Neural progenitor cell (in vitro differentiated cells): ENCODE measurements at regions not wholly inside any gene's neighbourhood (a gene's known extent, or its start where the extent isn't known, plus 50 kb on each side); places are given as distances from the start of the nearest gene placed in this dataset.
"Not testable (repeated sequence)": the region's sequence is repeated elsewhere in the genome, so short reads cannot be mapped to it uniquely, and the experiment has no call there.

Source experiments
- DNase-seq: peaks from one replicate; pipeline ENCODE4 v3.0.0-alpha.2; 2016; ENCODE audit warnings: low spot score
- H2AFZ ChIP-seq: fragments of 200-600 bp; sonication (generic); replicated peaks from 2 replicates; pipeline ENCODE4 v1.6.1; 2016; ENCODE audit warnings: antibody characterized with exemption
- H3F3A ChIP-seq: fragments of 200-600 bp; sonication (generic); 2 replicates; pipeline ENCODE4 v1.6.1; 2016; ENCODE audit warnings: antibody characterized with exemption, low read depth
- H3K27ac ChIP-seq: fragments of 200-600 bp; sonication (generic); 2 replicates; pipeline ENCODE4 v1.5.1; 2016; ENCODE audit warnings: mild to moderate bottlenecking
- H3K27me3 ChIP-seq: fragments of 200-600 bp; sonication (generic); 2 replicates; pipeline ENCODE4 v1.6.1; 2016; ENCODE audit warnings: mild to moderate bottlenecking, moderate library complexity
- H3K36me3 ChIP-seq: fragments of 200-600 bp; sonication (generic); 2 replicates; pipeline ENCODE4 v1.5.1; 2016
- H3K4me1 ChIP-seq: fragments of 200-600 bp; sonication (generic); 2 replicates; pipeline ENCODE4 v1.6.1; 2016; ENCODE audit warnings: mixed run types
- H3K4me2 ChIP-seq: fragments of 200-600 bp; sonication (generic); 2 replicates; pipeline ENCODE4 v1.6.1; 2016
- H3K4me3 ChIP-seq: fragments of 200-600 bp; sonication (generic); 2 replicates; pipeline ENCODE4 v1.5.1; 2016
- H3K79me2 ChIP-seq: fragments of 200-600 bp; sonication (generic); 2 replicates; pipeline ENCODE4 v1.6.1; 2016; ENCODE audit warnings: low read depth
- H3K9ac ChIP-seq: fragments of 200-600 bp; sonication (generic); 2 replicates; pipeline ENCODE4 v1.6.1; 2016
- H3K9me3 ChIP-seq: fragments of 200-600 bp; sonication (generic); 2 replicates; pipeline ENCODE4 v1.5.1; 2016; ENCODE audit warnings: low read depth
- H4K20me1 ChIP-seq: fragments of 200-600 bp; sonication (generic); 2 replicates; pipeline ENCODE4 v1.6.1; 2016; ENCODE audit warnings: low read depth
- H3K27ac Mint-ChIP-seq: 3 replicates; pipeline ENCODE4 v1.8.0; 2021; ENCODE audit warnings: mixed read lengths
- H3K27me3 Mint-ChIP-seq: 2 replicates; pipeline ENCODE4 v1.8.0; 2022; ENCODE audit warnings: low read depth, mild to moderate bottlenecking, inconsistent platforms, moderate library complexity, mixed read lengths; ENCODE audit not compliant: insufficient read depth
- H3K36me3 Mint-ChIP-seq: 3 replicates; pipeline ENCODE4 v1.8.0; 2021; ENCODE audit warnings: mixed read lengths
- H3K4me1 Mint-ChIP-seq: 3 replicates; pipeline ENCODE4 v1.8.0; 2021; ENCODE audit warnings: mixed read lengths
- H3K4me3 Mint-ChIP-seq: 3 replicates; pipeline ENCODE4 v1.8.0; 2021; ENCODE audit warnings: mild to moderate bottlenecking, moderate library complexity, mixed read lengths
- H3K9me3 Mint-ChIP-seq: 3 replicates; pipeline ENCODE4 v1.8.0; 2020; ENCODE audit warnings: mixed read lengths
- CTCF ChIP-seq: fragments of 200-600 bp; sonication (generic); IDR thresholded peaks from 2 replicates; pipeline ENCODE4 v1.5.1; 2017; ENCODE audit warnings: antibody characterized with exemption, mild to moderate bottlenecking
- EZH2 ChIP-seq: fragments of 200-600 bp; sonication (generic); IDR thresholded peaks from 2 replicates; pipeline ENCODE4 v1.6.1; 2017; ENCODE audit warnings: antibody characterized with exemption, mild to moderate bottlenecking, moderate library complexity
- EZH2phosphoT487 ChIP-seq: fragments of 200-600 bp; sonication (generic); IDR thresholded peaks from 2 replicates; pipeline ENCODE4 v1.6.1; 2017; ENCODE audit warnings: antibody characterized with exemption

DNA sequence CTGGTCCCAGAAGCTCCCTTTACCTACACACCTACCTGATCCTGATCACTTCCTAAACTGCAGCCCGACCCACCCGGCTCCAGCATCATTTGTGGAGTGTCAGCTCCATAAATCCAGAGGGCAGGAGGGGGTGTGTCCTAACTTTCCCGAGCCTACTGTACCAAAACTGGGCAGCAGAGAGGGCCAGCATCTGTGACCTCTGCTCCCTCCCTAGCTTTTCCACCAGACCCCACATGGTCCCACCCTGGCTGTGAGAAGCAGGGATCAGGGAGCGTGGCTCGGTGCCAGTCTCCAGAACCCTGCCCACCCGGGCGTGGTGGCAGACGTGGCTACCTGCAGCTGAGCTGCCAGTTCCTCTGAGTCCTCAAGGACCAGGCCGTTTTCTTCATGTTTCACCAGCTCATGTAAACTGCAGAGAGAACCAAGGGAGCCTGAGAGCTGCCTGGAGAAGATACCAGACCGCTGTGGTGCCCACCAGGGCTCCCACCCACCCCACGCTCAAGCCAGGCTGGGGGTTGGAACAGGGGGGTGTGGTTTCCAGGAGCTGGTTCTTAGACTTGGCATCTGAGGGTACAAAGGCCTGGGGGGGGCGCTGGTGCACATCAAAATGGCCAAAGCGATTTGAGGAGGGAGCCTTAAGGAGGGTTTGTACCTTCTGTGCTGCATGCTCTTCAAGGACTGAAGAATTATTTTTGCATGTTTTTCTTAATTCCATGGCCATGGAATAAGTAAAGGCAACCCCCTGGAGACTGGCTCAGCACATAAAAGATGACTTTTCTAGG lies 76.7 kb upstream of the DRD5 start:
- TF ChIP-seq EZH2phosphoT487 (no peak), CTCF (peak; percentile 14)
- Histone ChIP-seq H3K27ac (no peak overlapping the region), H3F3A (no peaks in the 10 kb centered on the region), H4K20me1 (no peaks in the 10 kb centered on the region), H3K9me3 (no peaks in the 10 kb centered on the region), H3K4me2 (no peak overlapping the region), H2AFZ (no peak overlapping the region), H3K36me3 (no peaks in the 10 kb centered on the region), H3K27me3 (no peaks in the 10 kb centered on the region), H3K4me1 (no peaks in the 10 kb centered on the region), H3K4me3 (no peak overlapping the region), H3K9ac (no peak overlapping the region), H3K79me2 (no peaks in the 10 kb centered on the region)
- peaks cover 7% of the 10 kb centered on the region for H3K9me3 Mint-ChIP-seq
- H3K4me3 Mint-ChIP-seq: no peak overlapping the region
- DNase-seq: no peak
- H3K4me1 Mint-ChIP-seq: peaks cover 5% of the 10 kb centered on the region
- peaks cover 4% of the 10 kb centered on the region for H3K27me3 Mint-ChIP-seq
- H3K27ac Mint-ChIP-seq: no peak overlapping the region
- no peaks in the 10 kb centered on the region for H3K36me3 Mint-ChIP-seq

DNA sequence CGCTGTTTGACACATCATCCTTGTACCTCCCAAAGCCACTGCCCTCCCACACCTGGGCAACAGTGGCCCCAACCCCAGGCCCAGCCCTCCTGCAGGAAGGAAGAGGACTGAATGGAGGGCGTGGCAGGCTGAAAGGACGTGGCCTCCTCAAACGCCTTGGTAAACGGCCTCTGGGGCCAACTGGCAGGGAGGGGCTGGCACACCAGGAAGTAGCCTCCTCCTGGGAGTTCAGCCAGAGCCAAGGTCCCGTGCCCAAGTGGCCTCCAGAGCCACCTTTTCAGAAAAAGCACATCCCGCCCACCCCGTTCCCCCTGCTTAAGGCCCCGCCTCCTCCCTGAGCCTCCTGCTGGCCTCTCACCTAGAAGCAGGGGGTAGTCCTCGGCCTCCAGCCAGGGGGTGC lies 74.2 kb upstream of the DRD5 start:
- not testable (repeated sequence) for H3K36me3 Mint-ChIP-seq, H3K4me1 ChIP-seq, H3K4me1 Mint-ChIP-seq, H3K9me3 ChIP-seq, H3K27me3 Mint-ChIP-seq, H3K79me2 ChIP-seq, H3K9ac ChIP-seq, H3K27ac ChIP-seq, H3K4me2 ChIP-seq, H3K4me3 ChIP-seq, H3K36me3 ChIP-seq, H3F3A ChIP-seq, H3K27ac Mint-ChIP-seq, H3K4me3 Mint-ChIP-seq, H3K9me3 Mint-ChIP-seq, H2AFZ ChIP-seq, DNase-seq, H4K20me1 ChIP-seq, H3K27me3 ChIP-seq

- H3K4me3 Mint-ChIP-seq, H3K4me1 Mint-ChIP-seq, H3K9ac ChIP-seq, H3K27me3 Mint-ChIP-seq, H3F3A ChIP-seq, H3K9me3 ChIP-seq, H3K4me3 ChIP-seq, H3K27ac ChIP-seq, H2AFZ ChIP-seq, H3K27ac Mint-ChIP-seq, H3K4me1 ChIP-seq, H3K27me3 ChIP-seq, H3K9me3 Mint-ChIP-seq, H3K4me2 ChIP-seq, DNase-seq, H3K36me3 Mint-ChIP-seq, H4K20me1 ChIP-seq, H3K79me2 ChIP-seq, H3K36me3 ChIP-seq: not testable (repeated sequence)
Measured at GRCh38 chr4:9707936-9708335, 73.5 kb upstream of the DRD5 start.

DNA sequence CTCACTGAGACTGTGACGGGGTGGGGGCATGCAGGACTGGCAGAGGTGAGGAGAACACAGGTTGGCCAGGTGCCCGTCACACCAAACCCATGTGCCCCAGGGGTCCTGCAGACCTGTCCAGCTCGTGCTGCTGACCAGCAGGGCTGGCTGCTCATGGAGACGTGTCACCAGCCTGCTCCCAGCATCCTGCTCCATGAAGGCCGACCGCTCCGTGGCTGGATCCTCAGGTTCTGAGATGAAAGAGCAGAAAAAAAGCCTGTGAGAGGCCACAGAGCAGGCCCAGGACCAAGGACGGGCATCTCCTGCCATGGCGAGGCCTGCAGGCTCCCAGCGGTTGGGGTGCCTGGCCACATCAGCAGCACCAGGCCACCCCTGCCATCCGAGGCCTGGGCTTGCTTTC lies 71.7 kb upstream of the DRD5 start:
- Histone ChIP-seq H3K4me2 (no peak overlapping the region), H3F3A (no peaks in the 10 kb centered on the region), H3K27me3 (no peaks in the 10 kb centered on the region), H3K79me2 (no peaks in the 10 kb centered on the region), H3K4me3 (no peak overlapping the region), H3K4me1 (no peaks in the 10 kb centered on the region), H3K9me3 (no peaks in the 10 kb centered on the region), H3K9ac (no peak overlapping the region), H3K36me3 (no peaks in the 10 kb centered on the region), H3K27ac (no peak overlapping the region), H2AFZ (no peak overlapping the region), H4K20me1 (no peaks in the 10 kb centered on the region)
- Mint-ChIP-seq H3K36me3 (no peaks in the 10 kb centered on the region), H3K4me3 (no peak overlapping the region), H3K27ac (no peak overlapping the region), H3K9me3 (peaks cover 2% of the 10 kb centered on the region), H3K4me1 (no peaks in the 10 kb centered on the region), H3K27me3 (no peaks in the 10 kb centered on the region)
- TF ChIP-seq EZH2 (no peak), CTCF (no peak)
- DNase-seq: no peak

DNA sequence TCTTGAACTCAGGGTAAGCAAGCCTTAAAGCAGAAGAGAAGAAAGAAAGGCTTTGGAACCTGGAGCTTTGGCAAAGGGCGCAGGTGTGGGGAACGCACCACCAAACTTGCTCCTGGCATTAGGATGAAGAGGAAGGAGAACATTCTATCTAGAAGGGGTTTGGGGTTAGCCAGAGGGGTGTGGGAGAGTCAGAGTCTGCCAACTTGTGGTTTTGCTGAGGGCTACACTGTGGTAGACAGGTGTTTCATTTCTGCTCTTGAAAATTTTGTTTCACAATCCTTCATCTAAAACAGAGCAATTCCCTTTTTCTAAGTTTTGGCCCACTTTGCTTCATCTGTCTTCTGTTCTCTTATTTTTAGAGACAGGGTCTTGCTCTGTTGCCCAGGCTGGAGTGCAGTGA lies 66.2 kb upstream of the DRD5 start:
- not testable (repeated sequence) for H2AFZ ChIP-seq, H3K27me3 ChIP-seq, H3K27ac ChIP-seq, H3K4me3 Mint-ChIP-seq, DNase-seq, H3F3A ChIP-seq, H3K9ac ChIP-seq, H3K36me3 Mint-ChIP-seq, H3K4me1 Mint-ChIP-seq, H3K4me3 ChIP-seq, H3K4me1 ChIP-seq, H3K27me3 Mint-ChIP-seq, H3K9me3 Mint-ChIP-seq, H3K27ac Mint-ChIP-seq, H3K9me3 ChIP-seq, H4K20me1 ChIP-seq, H3K79me2 ChIP-seq, H3K36me3 ChIP-seq, H3K4me2 ChIP-seq
